ENCODE measurements at regions not wholly inside any gene's neighbourhood (a gene's known extent, or its start where the extent isn't known, plus 50 kb on each side); places are given as distances from the start of the nearest gene placed in this dataset.
"Not testable (repeated sequence)": the region's sequence is repeated elsewhere in the genome, so short reads cannot be mapped to it uniquely, and the experiment has no call there.

DNA sequence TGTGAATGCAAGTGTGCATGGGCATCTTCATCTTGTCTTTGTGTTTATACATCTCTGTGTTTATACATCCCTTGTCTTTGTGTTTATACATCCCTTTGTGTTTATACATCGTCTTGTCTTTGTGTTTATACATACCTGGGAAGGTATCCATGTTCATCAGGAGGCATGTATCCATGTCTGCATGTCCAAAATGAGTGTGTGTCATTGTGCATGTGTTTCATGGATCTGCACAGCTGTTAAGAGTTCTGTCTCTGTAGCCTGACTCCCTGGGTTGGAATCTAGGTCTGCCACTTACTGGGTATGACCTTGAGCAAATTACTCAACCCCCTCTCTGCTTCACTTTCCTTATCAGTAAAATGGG is 50.1 kb upstream of the SIRPA start:
- no peaks in the 10 kb centered on the region for H3K9me3 ChIP-seq
- H3K4me3 ChIP-seq: no peak overlapping the region
- 50% methylated on average over 1 of the region's 1 CpG for WGBS
- TF ChIP-seq CTCF (IDR thresholded peaks at IDR 0.05) (no peak), POLR2AphosphoS5 (IDR thresholded peaks at IDR 0.05) (no peak), EP300 (IDR thresholded peaks at IDR 0.05) (no peak), POLR2A (IDR thresholded peaks at IDR 0.05) (no peak)
- no peak for DNase-seq (ENCODE audit: low spot score in 2 of 2)
- H3K4me1 ChIP-seq: peaks cover 10% of the 10 kb centered on the region
- H3K27ac ChIP-seq: no peak overlapping the region
- H3K27me3 ChIP-seq: no peaks in the 10 kb centered on the region
- H3K36me3 ChIP-seq: no peaks in the 10 kb centered on the region

DNA sequence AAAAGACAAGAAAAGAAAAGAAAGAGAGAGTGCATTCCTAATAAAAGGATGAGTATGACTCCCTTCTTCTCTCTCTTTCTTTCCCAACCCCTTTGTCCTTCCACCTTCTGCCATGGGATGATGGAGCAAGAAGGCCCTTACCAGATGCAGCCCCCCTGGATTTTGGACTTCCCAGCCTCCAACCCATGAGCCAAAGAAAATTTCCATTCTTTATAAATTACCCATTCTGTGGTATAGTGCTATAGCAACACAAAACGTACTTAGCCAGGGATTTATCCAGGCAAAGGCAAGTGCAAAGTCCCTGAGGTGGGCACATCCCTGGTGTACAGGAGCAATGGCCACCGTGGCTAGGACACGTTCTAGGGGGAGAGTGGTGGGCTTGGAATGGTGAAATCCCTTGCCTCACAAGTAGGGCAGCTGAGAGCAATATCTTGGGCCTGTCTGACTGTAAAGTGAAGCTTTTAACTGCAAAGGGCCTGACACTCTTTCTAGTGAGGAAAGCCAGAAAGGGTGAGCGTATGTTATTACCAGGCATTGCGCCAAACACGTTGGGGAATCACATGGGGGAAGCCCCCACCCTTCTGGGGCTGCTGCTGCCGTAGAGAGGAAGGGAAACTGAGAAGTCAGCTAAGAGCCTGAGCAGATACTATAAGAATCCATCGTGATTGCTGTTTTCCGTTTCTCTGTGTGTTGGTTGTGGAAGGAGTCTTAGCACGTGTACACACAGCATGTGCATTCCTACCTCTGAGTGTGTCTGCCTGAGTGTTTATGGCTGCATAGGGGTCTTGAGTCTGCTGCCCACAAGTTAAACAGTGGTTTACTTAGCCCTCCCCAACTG is 50.7 kb upstream of the SIRPA start:
- H3K36me3 ChIP-seq: no peaks in the 10 kb centered on the region
- no peak for DNase-seq (ENCODE audit: low spot score in 2 of 2)
- H3K27ac ChIP-seq: no peak overlapping the region
- H3K27me3 ChIP-seq: no peaks in the 10 kb centered on the region
- H3K4me3 ChIP-seq: no peak overlapping the region
- 26% methylated on average over 10 of the region's 10 CpGs for WGBS
- no peak for TF ChIP-seq POLR2A (IDR thresholded peaks at IDR 0.05)
- TF ChIP-seq POLR2AphosphoS5 (IDR thresholded peaks at IDR 0.05): no peak
- no peak for TF ChIP-seq EP300 (IDR thresholded peaks at IDR 0.05)
- H3K4me1 ChIP-seq: peaks cover 10% of the 10 kb centered on the region
- no peaks in the 10 kb centered on the region for H3K9me3 ChIP-seq

DNA sequence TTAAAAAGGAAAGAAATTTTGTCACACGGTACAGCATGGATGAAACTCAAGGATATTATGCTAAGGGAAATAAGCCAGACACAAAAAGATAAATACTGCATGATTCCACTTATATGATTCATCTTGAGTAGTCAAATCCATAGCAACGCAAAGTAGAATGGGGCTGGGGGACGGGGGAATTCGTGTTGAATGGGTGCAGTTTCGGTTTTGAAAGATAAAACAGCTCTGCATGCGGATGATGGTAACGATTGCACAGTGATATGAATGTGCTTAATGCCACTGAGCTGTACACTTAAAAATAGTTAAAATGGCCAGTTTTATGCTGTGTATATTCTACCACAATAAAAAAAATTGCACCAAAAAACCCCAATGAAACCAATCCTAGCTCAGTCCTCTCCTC is 52.9 kb upstream of the SIRPA start:
- DNase-seq (ENCODE audit: low spot score in 2 of 2): no peak
- 95% methylated on average over 7 of the region's 7 CpGs for WGBS
- H3K4me1 ChIP-seq: peaks cover 10% of the 10 kb centered on the region
- H3K4me3 ChIP-seq: no peak overlapping the region
- H3K27me3 ChIP-seq: no peaks in the 10 kb centered on the region
- no peaks in the 10 kb centered on the region for H3K36me3 ChIP-seq
- TF ChIP-seq CTCF (IDR thresholded peaks at IDR 0.05) (no peak), POLR2A (IDR thresholded peaks at IDR 0.05) (no peak), POLR2AphosphoS5 (IDR thresholded peaks at IDR 0.05) (no peak), EP300 (IDR thresholded peaks at IDR 0.05) (no peak)
- H3K9me3 ChIP-seq: no peaks in the 10 kb centered on the region
- H3K27ac ChIP-seq: no peak overlapping the region

DNA sequence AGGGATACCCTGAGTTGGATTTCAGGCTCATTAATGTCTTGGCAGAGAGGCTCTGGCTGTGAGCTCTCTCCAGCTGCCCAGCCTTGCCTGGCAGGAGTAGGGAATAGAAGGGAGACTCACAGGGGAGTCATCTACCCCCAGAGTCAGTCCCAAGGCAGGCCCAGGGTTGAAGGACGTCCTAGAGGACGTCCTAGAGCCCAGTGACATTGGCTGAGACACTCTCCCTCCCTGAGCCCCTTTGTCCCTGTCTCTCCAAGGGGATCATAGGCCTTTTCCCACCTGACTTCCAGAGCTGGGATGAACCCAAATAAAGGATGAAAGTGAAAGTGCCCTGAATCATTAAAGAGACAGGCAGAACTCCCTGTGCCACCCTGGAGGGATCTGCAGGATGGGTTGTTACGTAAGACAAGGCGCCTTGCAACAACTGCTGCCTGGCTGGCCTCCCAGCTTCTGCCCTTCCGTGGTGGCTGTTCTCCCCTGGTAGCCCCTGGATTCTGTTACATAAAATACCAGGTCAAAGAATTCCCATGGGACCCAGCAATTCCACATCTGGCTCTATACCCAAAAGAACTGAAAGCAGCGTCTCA is 53.6 kb upstream of the SIRPA start:
- DNase-seq (ENCODE audit: low spot score in 2 of 2): no peak
- Histone ChIP-seq H3K9me3 (no peaks in the 10 kb centered on the region), H3K27me3 (no peaks in the 10 kb centered on the region), H3K36me3 (no peaks in the 10 kb centered on the region), H3K27ac (no peak overlapping the region), H3K4me3 (no peak overlapping the region), H3K4me1 (peaks cover 10% of the 10 kb centered on the region)
- TF ChIP-seq CTCF (IDR thresholded peaks at IDR 0.05) (no peak), POLR2AphosphoS5 (IDR thresholded peaks at IDR 0.05) (no peak), POLR2A (IDR thresholded peaks at IDR 0.05) (no peak), EP300 (IDR thresholded peaks at IDR 0.05) (no peak)
- 63% methylated on average over 6 of the region's 6 CpGs for WGBS

GRCh38 chr20:1840817-1841553 is 54.2 kb upstream of the SIRPA start:
- Histone ChIP-seq H3K27me3 (no peaks in the 10 kb centered on the region), H3K4me1 (peaks cover 10% of the 10 kb centered on the region), H3K27ac (no peak overlapping the region), H3K36me3 (no peaks in the 10 kb centered on the region), H3K4me3 (no peak overlapping the region), H3K9me3 (no peaks in the 10 kb centered on the region)
- TF ChIP-seq EP300 (IDR thresholded peaks at IDR 0.05): no peak
- TF ChIP-seq POLR2A (IDR thresholded peaks at IDR 0.05): no peak
- no peak for TF ChIP-seq CTCF (IDR thresholded peaks at IDR 0.05)
- TF ChIP-seq POLR2AphosphoS5 (IDR thresholded peaks at IDR 0.05): no peak
- DNase-seq (ENCODE audit: low spot score in 2 of 2): no peak
- WGBS: 73% methylated on average over 7 of the region's 7 CpGs

- not testable (repeated sequence) for H3K36me3 ChIP-seq; H3K27me3 ChIP-seq; H3K9me3 ChIP-seq; H3K4me3 ChIP-seq; DNase-seq (ENCODE audit: low spot score in 2 of 2)
- Histone ChIP-seq H3K4me1 (peaks cover 20% of the 10 kb centered on the region), H3K27ac (peak overlapping the region; percentile 4)
- 73% methylated on average over 20 of the region's 23 CpGs for WGBS
Observed at GRCh38 chr20:1839376-1840317, 55.6 kb upstream of the SIRPA start.
